HEK293T (cell line): ENCODE measurements at regions not wholly inside any gene's neighbourhood (a gene's known extent, or its start where the extent isn't known, plus 50 kb on each side); places are given as distances from the start of the nearest gene placed in this dataset.

Source experiments
- CTCF ChIA-PET: fragments of 350-600 bp; formaldehyde crosslinking; extraction: SDS; loops from one replicate; lab custom pipeline; 2021; ENCODE audit warnings: antibody characterized with exemption, inconsistent platforms; lab: Yijun Ruan, JAX
- POLR2A ChIA-PET: fragments of 350-600 bp; formaldehyde crosslinking; extraction: SDS; loops from one replicate; lab custom pipeline; 2020; ENCODE audit warnings: antibody characterized with exemption, inconsistent platforms; lab: Yijun Ruan, JAX
- DNase-seq: peaks from one replicate; pipeline ENCODE4 v3.0.0; 2012; ENCODE audit warnings: mixed read lengths; ENCODE audit errors: extremely low spot score
- ARNT ChIP-seq: fragments of 450-650 bp; IDR thresholded peaks from 2 replicates; pipeline ENCODE4 v1.6.1; 2017; ENCODE audit warnings: mild to moderate bottlenecking
- BHLHE40 ChIP-seq: fragments of 450-650 bp; IDR thresholded peaks from 2 replicates; pipeline ENCODE4 v1.6.1; 2016; ENCODE audit warnings: mild to moderate bottlenecking, moderate library complexity, borderline replicate concordance
- CTBP1 ChIP-seq: fragments of 450-650 bp; IDR thresholded peaks from 2 replicates; pipeline ENCODE4 v1.6.1; 2016; ENCODE audit warnings: borderline replicate concordance
- ELF4 ChIP-seq: fragments of 450-650 bp; IDR thresholded peaks from 2 replicates; pipeline ENCODE4 v1.6.1; 2017; ENCODE audit warnings: antibody characterized with exemption
- FOXA1 ChIP-seq: fragments of 450-650 bp; IDR thresholded peaks from 2 replicates; pipeline ENCODE4 v1.6.1; 2016; ENCODE audit warnings: mild to moderate bottlenecking
- FOXK2 ChIP-seq: fragments of 450-650 bp; IDR thresholded peaks from 2 replicates; pipeline ENCODE4 v1.6.1; 2016; ENCODE audit warnings: mild to moderate bottlenecking
- FOXM1 ChIP-seq: fragments of 450-650 bp; IDR thresholded peaks from 2 replicates; pipeline ENCODE4 v1.6.1; 2017; ENCODE audit warnings: mild to moderate bottlenecking, borderline replicate concordance
- HDGF ChIP-seq: fragments of 450-650 bp; IDR thresholded peaks from 2 replicates; pipeline ENCODE4 v1.6.1; 2017; ENCODE audit warnings: antibody characterized with exemption, borderline replicate concordance
- L3MBTL2 ChIP-seq: fragments of 450-650 bp; conservative IDR thresholded peaks from 2 replicates; pipeline ENCODE4 v1.6.1; 2016; ENCODE audit warnings: mild to moderate bottlenecking
- LEF1 ChIP-seq: fragments of 450-650 bp; IDR thresholded peaks from 2 replicates; pipeline ENCODE4 v1.6.1; 2017; ENCODE audit warnings: mild to moderate bottlenecking, borderline replicate concordance
- NFRKB ChIP-seq: fragments of 450-650 bp; IDR thresholded peaks from 2 replicates; pipeline ENCODE4 v1.6.1; 2016; ENCODE audit warnings: mild to moderate bottlenecking, moderate library complexity
- PKNOX1 ChIP-seq: fragments of 450-650 bp; IDR thresholded peaks from 2 replicates; pipeline ENCODE4 v1.6.1; 2016
- SP1 ChIP-seq: fragments of 450-650 bp; IDR thresholded peaks from 2 replicates; pipeline ENCODE4 v1.6.1; 2017
- SUZ12 ChIP-seq: fragments of 450-650 bp; IDR thresholded peaks from 2 replicates; pipeline ENCODE4 v1.6.1; 2016; ENCODE audit warnings: mild to moderate bottlenecking
- TARDBP ChIP-seq: fragments of 450-650 bp; IDR thresholded peaks from 2 replicates; pipeline ENCODE4 v1.6.1; 2016
- ZNF384 ChIP-seq: fragments of 450-650 bp; IDR thresholded peaks from 2 replicates; pipeline ENCODE4 v1.6.1; 2016

DNA sequence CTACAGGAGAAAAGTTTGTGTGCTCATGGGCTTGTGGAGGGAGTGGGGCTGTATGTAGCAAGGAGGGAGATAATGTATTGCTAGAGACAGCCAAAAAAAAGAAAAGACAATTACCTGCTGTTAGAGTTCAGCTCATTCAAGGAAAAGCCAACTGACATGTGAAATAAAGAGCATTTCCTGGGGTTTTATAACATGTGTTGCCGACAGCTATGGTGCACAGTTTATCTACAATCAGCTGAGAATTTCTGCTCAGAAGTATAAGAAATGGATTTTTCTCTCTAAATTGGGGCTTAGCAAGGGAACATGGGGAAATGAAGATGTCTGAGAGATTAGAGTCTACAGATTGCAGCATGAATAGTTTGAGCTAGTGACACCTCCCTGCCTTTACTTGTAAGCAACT lies 674.1 kb downstream of the SUCLG1 start:
- POLR2A ChIA-PET = no interaction called here
- DNase-seq = no peak
- TF ChIP-seq SP1 = no peak
- TF ChIP-seq LEF1 = no peak
- TF ChIP-seq CTBP1 = no peak
- no peak for TF ChIP-seq L3MBTL2
- no peak for TF ChIP-seq FOXM1
- CTCF ChIA-PET = interaction anchor here (0.6 kb wide), 1 partner anchor 70 kb away, joined by 3 read pairs; no protein-coding TSS in a partner anchor

DNA sequence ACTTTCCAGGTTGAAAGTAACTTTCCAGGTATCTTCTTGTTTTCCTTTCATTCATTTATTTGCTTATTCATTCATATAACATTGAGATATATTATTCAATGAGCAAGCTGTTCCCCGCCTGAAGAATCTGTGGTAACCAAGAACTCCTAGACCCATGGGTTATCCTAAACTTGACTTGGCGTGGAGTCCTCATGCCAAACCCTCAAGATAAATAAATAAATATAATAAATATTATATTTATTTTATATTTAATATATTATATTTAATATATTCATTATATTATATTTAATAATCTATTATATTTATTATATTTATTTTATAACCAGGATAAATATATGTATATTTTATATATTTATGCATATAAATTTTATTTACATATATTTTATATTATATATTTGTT lies 674.8 kb downstream of the SUCLG1 start:
- DNase-seq = no peak
- ChIA-PET CTCF (interaction anchor here (0.6 kb wide), 1 partner anchor 70 kb away, joined by 3 read pairs; no protein-coding TSS in a partner anchor), POLR2A (no interaction called here)
- no peak for TF ChIP-seq PKNOX1

GRCh38 chr2:83782122-83782521 lies 677.0 kb downstream of the SUCLG1 start:
- no peak for DNase-seq

DNA sequence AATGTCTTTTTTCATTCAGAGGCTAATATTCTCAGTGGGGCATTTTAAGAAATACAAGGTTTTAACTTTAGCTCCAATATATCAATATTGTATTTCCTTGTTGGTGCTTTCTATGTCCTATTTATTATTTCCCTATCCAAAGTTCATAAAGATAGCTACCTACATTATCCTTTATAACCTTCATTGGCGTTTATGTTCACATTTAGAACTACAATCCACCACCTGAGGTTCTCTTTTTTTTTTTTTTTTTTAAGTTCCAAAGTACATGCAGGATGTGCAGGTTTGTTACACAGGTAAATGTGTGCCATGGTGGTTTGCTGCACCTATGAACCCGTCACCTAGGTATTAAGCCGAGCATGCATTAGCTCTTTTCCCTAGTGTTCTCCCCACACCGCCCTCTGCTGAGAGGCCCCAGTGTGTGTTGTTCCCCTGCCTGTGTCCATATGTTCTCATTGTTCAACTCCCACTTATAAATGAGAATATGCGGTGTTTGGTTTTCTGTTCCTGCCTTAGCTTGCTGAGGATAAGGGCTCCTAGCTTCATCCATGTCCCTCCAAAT lies 694.6 kb downstream of the SUCLG1 start:
- CTCF ChIA-PET = interaction anchor here (0.7 kb wide), 1 partner anchor 505 kb away, joined by 9 read pairs; no protein-coding TSS in a partner anchor
- no peak for DNase-seq
- POLR2A ChIA-PET = no interaction called here
- TF ChIP-seq LEF1 = no peak
- TF ChIP-seq SP1 = no peak
- TF ChIP-seq ARNT = no peak
- no peak for TF ChIP-seq L3MBTL2

More at GRCh38 chr2:83782122-83782521, 677.0 kb downstream of the SUCLG1 start:
- no peak for TF ChIP-seq CTBP1
- no peak for TF ChIP-seq SP1
- no peak for TF ChIP-seq FOXA1
- TF ChIP-seq FOXK2 = no peak
- no peak for TF ChIP-seq ZNF384
- no peak for TF ChIP-seq NFRKB
- no peak for TF ChIP-seq ARNT
- no peak for TF ChIP-seq PKNOX1
- no peak for TF ChIP-seq FOXM1
- TF ChIP-seq SUZ12 = no peak
- TF ChIP-seq TARDBP = no peak
- no peak for TF ChIP-seq ELF4
- no peak for TF ChIP-seq L3MBTL2
- no peak for TF ChIP-seq LEF1
- TF ChIP-seq HDGF = no peak
- TF ChIP-seq BHLHE40 = no peak
- CTCF ChIA-PET = no interaction called here
- POLR2A ChIA-PET = no interaction called here

DNA sequence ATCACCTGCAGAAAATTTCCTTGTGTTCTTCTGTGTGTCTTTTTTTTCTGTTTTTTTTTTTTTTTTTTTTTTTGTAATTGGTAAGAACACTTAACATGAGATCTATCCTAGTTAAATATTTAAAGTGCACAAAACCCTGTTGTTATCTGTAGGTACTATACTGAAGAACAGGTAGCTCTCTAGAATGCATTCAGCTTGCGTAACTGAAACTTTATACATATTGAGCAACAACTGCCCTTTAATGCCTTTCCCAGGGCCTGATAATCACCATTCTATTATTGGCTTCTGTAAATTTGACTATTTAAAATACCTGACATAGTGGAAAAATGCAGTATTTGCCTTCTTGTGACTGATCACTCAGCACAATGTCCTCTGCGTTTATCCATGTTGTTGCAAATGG lies 701.8 kb downstream of the SUCLG1 start:
- CTCF ChIA-PET = no interaction called here
- POLR2A ChIA-PET = no interaction called here
- TF ChIP-seq PKNOX1 (no peak), BHLHE40 (no peak), ZNF384 (no peak), LEF1 (no peak), FOXM1 (no peak), SUZ12 (no peak), CTBP1 (no peak), ELF4 (no peak), FOXA1 (no peak), HDGF (no peak), SP1 (no peak), NFRKB (no peak), L3MBTL2 (no peak), TARDBP (no peak), FOXK2 (no peak), ARNT (no peak)
- DNase-seq = no peak

DNA sequence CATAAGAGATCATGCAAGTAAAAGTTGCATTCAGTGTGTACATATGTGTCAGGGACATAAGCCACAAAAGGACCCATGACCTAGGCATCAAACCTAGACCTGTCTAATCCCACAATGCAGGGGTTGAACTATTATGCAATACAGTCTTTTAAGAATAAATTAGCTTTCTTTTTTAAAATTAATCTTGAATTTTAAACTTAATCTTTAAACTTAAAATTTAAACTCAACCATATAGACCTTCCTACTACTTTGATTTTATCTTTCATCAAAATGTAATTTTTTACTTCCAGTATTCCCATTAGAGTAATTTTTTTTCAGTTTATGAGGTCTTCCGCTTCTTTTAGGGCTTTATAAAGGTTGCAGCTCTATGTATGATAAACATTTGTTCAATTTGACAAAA lies 702.9 kb downstream of the SUCLG1 start:
- TF ChIP-seq L3MBTL2 = no peak
- no peak for DNase-seq
- POLR2A ChIA-PET = no interaction called here
- CTCF ChIA-PET = interaction anchor here (0.6 kb wide), 1 partner anchor 764 kb away, joined by 3 read pairs; no protein-coding TSS in a partner anchor

- ChIA-PET CTCF (no interaction called here), POLR2A (no interaction called here)
- TF ChIP-seq ELF4 = no peak
- TF ChIP-seq SUZ12 = no peak
- TF ChIP-seq SP1 = no peak
- TF ChIP-seq TARDBP = no peak
- no peak for TF ChIP-seq LEF1
- TF ChIP-seq L3MBTL2 = no peak
- no peak for TF ChIP-seq FOXK2
- no peak for TF ChIP-seq FOXM1
- TF ChIP-seq FOXA1 = no peak
- no peak for TF ChIP-seq ARNT
- TF ChIP-seq HDGF = no peak
- DNase-seq = no peak
Measured at GRCh38 chr2:83747141-83747540, 711.9 kb downstream of the SUCLG1 start.
